GM10248 (cell line): ENCODE measurements at regions not wholly inside any gene's neighbourhood (a gene's known extent, or its start where the extent isn't known, plus 50 kb on each side); places are given as distances from the start of the nearest gene placed in this dataset.

Source experiments
- CTCF ChIA-PET: fragments of 300-600 bp; sonication (Branson Sonifier 250); formaldehyde crosslinking; extraction: SDS; loops from one replicate; lab custom pipeline; 2021; ENCODE audit warnings: antibody characterized with exemption; lab: Yijun Ruan, JAX
- POLR2A ChIA-PET: fragments of 350-650 bp; sonication (Branson Sonifier 250); formaldehyde crosslinking; extraction: SDS; loops from one replicate; lab custom pipeline; 2020; ENCODE audit warnings: antibody characterized with exemption; lab: Yijun Ruan, JAX
- DNase-seq: peaks from one replicate; pipeline ENCODE4 v3.0.0; 2012; ENCODE audit errors: extremely low spot score
- CTCF ChIP-seq: IDR thresholded peaks from 2 replicates; pipeline ENCODE4 v1.5.1; 2012; ENCODE audit warnings: mild to moderate bottlenecking, low read depth; ENCODE audit errors: extremely low read depth, missing control alignments, control extremely low read depth

DNA sequence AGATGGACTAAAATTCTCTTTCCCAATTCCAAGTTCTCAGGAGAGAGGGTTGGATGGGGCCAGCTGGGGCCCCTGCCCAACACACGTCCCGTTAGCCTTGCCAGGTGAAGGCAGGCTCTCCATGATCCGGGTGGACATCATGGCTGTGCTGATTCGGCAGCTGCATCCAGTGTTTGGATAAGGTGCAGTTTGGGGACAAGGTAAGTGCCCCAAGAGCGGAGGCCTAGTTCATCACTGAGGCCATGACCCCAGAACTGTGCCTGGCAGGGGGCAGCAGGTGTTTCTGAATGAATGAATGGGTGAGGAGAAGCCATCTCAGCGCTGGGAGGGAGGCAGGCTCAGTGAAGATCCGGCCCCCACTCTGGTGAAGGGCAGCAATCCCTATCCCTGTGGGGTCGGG lies 520.4 kb downstream of the TBC1D22A start:
- DNase-seq: no peak
- no peak for TF ChIP-seq CTCF
- POLR2A ChIA-PET: no interaction called here
- CTCF ChIA-PET: interaction anchor here (1.8 kb wide), 1 partner anchor 18 kb away, joined by 5 read pairs; no protein-coding TSS in a partner anchor

GRCh38 chr22:47282366-47282765 lies 519.9 kb downstream of the TBC1D22A start:
- no peak for DNase-seq
- no peak for TF ChIP-seq CTCF
- ChIA-PET CTCF (interaction anchor here (1.8 kb wide), 1 partner anchor 18 kb away, joined by 5 read pairs; no protein-coding TSS in a partner anchor), POLR2A (no interaction called here)

DNA sequence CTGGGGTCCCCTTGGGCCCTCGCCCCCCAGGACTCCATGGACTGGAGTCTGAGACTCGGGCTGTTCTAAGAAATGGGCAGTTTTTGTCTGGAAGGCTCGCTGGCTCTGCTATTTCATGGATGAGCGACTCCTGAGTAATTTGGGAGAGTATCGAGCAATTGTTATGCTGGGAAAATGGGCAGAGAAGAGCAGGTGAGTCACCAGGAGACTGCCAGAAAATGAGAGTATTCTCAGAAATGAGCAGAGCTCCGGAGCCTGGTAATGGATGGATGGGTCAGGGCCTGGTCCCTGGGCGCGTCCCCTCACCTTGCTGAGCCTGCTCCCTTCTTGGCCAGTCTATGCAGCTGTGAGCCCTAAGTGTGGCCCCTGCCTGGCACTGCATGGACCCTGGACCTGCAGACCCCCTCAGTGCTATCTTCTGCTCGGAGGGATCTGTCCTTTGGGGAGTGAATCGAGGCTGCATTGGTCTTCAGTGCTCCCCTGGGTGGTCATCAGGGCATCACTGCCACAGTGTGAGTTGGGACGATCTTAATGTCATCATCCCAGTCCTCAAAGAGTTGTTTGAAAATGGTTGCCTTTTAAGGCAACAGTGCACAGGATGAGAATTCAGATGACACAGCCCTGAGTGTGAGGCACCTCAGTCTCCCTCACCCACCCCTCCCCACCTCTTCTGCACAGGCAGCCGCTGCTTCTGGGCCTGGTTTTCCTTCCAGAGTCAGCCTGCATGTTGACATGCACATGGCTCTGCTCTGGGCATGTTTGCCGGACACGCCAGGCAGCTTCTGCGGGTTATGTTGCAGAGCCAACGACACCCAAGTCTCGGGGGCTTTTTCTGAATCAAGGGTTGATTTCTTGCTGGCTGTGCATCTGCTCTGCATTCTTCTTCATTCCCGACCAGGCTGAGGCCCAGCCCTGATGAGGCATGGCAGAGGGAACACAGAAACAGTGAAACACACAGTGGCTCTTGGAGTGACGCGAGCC lies 519.0 kb downstream of the TBC1D22A start:
- TF ChIP-seq CTCF: no peak
- ChIA-PET CTCF (no interaction called here), POLR2A (no interaction called here)
- no peak for DNase-seq

GRCh38 chr22:47280301-47280700 lies 517.9 kb downstream of the TBC1D22A start:
- DNase-seq: no peak
- POLR2A ChIA-PET: no interaction called here
- CTCF ChIA-PET: no interaction called here
- TF ChIP-seq CTCF: no peak

- CTCF ChIA-PET: no interaction called here
- DNase-seq: no peak
- POLR2A ChIA-PET: no interaction called here
- TF ChIP-seq CTCF: no peak
These were observed 517.3 kb downstream of the TBC1D22A start for GRCh38 chr22:47279746-47280145.

DNA sequence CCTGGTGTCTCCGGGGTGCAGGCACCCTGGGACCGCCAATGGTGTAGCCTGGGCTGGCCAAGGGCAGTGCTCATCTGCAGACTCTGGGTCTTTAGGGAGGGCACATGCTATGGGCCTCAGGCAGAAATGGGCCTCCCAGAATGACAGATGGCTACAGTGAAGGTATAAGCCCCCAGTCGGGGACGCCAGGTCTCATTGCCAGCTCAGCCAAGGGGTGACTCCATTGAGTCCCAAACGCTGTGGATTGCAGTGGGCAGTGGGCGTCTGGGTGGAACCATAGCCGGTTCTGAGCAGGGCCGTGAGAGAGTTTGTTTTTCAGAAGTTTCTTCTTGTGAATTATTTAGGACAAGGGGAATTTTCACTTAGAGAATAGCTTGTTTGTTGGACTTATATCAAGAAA lies 516.9 kb downstream of the TBC1D22A start:
- TF ChIP-seq CTCF: no peak
- DNase-seq: no peak
- ChIA-PET CTCF (no interaction called here), POLR2A (no interaction called here)
